ENCODE measurements at regions not wholly inside any gene's neighbourhood (a gene's known extent, or its start where the extent isn't known, plus 50 kb on each side); places are given as distances from the start of the nearest gene placed in this dataset.
A peak's percentile ranks its signal among the peaks of the same experiment; 100 is the strongest.

DNA sequence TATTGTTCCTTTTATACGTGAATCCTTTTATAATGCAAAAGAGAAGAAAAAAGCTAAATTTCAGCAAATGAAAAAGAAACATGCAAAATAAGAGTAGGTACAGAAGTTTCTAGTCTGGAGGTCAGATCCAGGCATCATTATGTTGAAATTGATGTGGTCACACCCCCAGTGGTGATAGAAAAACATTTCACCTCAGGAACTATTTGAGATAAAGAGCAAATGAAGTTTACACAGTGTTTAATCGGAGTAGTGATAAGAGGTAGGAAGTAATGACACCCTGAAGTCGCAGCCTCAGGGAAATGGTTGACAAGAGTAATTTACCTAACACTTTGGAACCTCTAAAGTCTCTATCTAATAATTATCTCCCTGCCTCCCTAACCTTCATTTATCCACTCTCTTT lies 536.0 kb upstream of the STEAP1 start:
- DNase-seq (ENCODE audit: low read depth): no peak

- DNase-seq (ENCODE audit: low read depth): no peak
These were observed 532.2 kb upstream of the STEAP1 start for GRCh38 chr7:89621925-89622641.

DNA sequence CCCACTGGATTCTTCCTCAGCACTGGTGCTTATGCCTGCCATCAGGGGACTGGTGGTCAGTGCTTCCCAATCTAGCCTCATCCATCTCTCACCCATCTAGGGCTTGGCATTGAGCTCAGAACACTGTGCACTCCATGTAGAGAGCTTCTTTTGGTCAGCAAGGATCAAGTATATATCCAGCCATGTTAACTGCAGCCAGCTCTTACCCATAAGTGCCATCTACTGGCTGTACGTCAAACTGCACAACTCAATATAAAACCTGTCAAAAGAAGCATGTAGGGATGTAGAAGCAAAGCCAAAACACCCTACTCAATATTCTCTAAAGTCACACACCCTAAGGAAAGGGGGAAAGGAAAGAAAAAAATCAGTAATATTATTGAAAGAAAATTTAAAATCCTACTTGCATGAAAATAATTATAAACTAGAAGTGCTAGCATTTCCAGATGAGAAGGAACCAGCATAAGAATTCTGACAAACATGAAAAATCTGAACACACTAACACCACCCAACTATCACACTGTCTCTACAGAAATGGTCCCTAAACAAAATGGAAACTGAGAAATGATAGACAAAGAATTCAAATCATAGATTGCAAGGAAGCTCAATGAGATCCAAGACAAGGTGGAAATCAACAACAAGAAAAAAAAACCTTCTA lies 531.1 kb upstream of the STEAP1 start:
- peak; percentile 55 for DNase-seq (ENCODE audit: low read depth)

DNA sequence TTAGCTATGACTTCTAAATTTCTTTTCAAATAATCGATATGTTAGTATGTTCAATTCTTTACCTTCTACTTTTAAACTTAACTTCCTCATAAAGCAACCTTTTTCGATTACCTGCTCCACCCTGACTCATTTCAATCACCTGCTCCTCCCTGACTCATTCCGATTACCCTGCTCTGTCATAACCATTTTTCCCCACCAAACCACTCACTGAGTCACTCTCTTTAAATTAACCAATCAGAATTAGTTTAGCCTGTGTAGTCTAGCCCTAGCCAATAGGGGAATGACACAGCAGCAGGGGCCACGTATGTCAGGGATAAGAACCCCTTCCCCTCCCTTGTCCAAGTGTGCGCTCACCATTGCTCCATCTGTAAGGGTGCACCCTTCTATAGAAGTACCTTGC lies 530.1 kb upstream of the STEAP1 start:
- peak; percentile 69 for DNase-seq (ENCODE audit: low read depth)

DNA sequence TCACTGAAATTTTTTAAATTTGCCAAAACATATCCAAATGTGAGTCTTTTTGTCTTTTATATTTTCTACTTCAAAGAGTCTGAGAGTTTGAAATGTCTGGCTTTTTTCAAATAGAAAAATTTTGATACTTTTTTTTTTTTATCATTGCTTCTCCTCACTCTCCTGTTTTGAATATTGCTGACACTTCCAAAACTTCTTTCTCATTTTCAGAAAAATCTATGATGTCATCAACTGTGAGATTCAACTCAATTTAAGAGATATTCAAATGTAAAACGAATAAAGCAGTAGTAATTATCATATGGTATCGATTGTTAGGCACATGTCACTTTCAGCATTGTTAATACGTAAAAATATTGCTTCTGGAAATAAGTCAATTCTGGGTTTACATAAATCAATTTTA lies 505.8 kb upstream of the STEAP1 start:
- DNase-seq (ENCODE audit: low read depth): no peak

GRCh38 chr7:89655946-89656345 lies 498.3 kb upstream of the STEAP1 start:
- no peak for DNase-seq (ENCODE audit: low read depth)

DNA sequence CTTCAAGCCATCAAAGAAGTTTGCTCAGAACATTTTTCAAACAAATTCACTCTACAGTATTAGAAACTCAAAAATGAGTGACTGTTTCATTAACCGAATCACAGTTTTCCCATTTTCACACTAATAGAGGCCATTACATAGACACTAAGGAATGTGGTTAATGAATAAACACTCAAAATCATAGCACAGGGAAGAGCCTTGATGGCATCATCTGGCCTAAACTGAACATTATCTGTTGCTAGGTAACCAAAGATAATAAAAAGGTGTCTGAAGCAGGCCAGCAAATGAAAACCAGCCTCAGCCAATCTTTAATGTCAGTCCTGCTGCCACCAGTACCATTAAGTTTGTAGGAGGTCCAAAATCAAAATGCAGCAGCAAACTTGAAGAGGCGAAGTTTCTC lies 492.4 kb upstream of the STEAP1 start:
- DNase-seq (ENCODE audit: low read depth): no peak

- DNase-seq (ENCODE audit: low read depth): peak; percentile 55
These were observed 488.0 kb upstream of the STEAP1 start for GRCh38 chr7:89666136-89666835.

DNA sequence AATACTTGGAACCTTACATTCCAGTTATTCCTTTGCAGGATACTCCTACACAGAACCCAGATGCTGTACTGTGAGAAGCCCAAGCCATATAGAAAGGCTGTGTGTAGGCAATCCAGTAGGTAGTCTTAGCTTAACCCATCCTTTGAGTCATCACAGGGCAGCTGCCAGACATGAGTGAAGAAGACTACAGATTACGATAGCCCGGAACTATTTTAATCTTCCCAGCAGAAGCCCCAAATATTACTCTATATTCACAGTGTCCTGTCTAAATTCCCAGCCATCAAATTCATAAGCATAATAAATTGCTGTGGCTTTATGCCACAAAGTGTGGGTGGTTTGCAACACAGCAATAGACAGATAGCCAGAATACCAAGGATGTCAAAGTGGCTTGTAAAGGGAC lies 474.1 kb upstream of the STEAP1 start:
- DNase-seq (ENCODE audit: low read depth): no peak

GRCh38 chr7:89681448-89681847 lies 472.8 kb upstream of the STEAP1 start:
- DNase-seq (ENCODE audit: low read depth): no peak

GRCh38 chr7:89685287-89685686 lies 469.0 kb upstream of the STEAP1 start:
- no peak for DNase-seq (ENCODE audit: low read depth)

DNA sequence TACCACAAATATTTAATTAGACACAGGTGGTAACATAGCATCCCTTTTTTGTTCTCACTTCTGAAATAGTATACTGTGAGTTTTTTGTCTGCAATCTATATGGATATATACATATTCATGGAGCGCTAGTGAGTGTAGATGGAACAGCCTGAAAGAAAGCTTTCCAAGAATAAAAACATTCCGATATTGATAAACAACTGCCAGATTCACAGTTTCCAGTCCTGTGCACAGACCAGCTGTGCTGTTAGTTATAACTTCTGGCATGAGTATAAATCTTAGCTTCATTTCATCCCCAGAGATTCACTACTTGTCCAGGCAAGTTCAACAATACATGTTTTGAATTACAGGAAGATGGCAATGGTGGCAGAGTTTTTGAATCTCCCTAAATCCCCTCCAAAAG lies 467.1 kb upstream of the STEAP1 start:
- no peak for DNase-seq (ENCODE audit: low read depth)

GRCh38 chr7:89695241-89695640 lies 459.0 kb upstream of the STEAP1 start:
- DNase-seq (ENCODE audit: low read depth): no peak

DNA sequence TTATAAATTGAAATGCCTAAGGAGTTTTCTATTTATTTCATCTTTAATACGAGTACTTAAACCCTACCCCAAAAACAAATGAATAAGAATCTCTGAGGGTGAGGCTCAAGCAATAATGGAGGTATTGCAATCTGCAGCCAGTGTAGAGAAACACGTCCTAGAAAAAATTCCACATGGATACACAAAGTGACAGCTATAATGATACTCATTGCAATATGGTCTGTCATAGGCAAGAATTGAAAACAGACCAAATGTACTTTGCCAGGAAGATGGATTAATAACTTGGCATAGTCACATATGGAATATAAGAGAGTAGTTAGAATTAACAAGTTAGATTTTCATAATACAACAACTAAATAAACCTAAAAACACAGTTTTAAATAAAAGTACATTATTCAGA lies 440.1 kb upstream of the STEAP1 start:
- DNase-seq (ENCODE audit: low read depth): no peak

DNA sequence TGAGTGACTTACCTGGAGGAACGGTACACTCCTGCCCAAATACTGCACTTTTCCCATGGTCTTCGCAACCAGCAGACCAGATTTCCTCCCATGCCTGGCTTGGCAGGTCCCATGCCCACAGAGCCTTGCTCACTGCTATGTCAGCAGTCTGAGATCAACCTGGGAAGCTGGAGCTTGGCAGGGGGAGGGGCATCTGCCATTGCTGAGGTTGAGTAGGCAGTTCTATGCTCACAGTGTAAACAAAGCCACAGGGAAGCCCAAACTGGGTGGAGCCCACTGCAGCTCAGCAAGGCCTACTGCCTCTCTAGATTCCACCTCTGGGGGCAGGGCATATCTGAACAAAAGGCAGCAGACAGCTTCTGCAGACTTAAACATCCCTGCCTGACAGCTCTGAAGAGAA lies 435.3 kb upstream of the STEAP1 start:
- peak; percentile 55 for DNase-seq (ENCODE audit: low read depth)

GRCh38 chr7:89728481-89728880 lies 425.8 kb upstream of the STEAP1 start:
- no peak for DNase-seq (ENCODE audit: low read depth)

GRCh38 chr7:89731751-89732445 lies 422.4 kb upstream of the STEAP1 start:
- DNase-seq (ENCODE audit: low read depth): no peak

GRCh38 chr7:89738549-89738948 lies 415.7 kb upstream of the STEAP1 start:
- DNase-seq (ENCODE audit: low read depth): no peak

DNA sequence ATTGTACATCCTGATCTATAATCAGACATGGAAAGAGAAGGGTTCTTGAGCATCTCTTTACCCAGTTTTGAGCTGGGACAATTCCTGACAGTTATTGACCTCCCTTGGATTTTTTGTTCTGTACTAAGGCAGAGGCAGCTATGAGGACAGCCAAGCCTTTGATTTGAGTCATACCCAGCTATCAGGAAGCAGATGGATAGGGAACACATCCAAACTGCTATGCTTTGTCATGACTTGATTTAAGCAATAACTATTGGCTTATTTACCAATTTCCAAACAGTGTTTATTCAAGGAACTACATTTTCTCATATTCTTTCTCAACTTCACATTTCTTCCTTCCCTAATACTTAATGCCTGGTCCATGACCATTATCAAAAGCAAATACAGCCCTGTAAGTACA lies 396.4 kb upstream of the STEAP1 start:
- DNase-seq (ENCODE audit: low read depth): no peak

DNA sequence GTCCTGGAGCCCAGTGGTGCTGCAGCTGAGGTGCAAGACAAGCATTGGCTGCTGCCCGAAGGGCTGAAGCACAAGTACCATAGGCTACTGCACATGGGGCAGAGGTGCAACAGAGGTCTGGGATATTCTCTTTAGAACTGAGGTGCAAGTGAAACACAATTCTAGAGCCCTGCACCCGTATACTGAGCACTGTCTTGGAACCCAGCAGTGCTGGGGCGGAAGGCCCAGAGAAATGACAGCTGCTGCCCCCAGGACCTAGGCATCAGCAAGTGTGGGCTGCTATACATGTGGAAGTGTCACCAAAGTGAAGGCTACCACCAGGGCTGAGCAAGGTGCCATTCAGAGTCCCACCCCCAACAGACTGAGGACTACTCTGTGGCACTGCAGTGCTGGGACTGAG lies 393.6 kb upstream of the STEAP1 start:
- no peak for DNase-seq (ENCODE audit: low read depth)

DNA sequence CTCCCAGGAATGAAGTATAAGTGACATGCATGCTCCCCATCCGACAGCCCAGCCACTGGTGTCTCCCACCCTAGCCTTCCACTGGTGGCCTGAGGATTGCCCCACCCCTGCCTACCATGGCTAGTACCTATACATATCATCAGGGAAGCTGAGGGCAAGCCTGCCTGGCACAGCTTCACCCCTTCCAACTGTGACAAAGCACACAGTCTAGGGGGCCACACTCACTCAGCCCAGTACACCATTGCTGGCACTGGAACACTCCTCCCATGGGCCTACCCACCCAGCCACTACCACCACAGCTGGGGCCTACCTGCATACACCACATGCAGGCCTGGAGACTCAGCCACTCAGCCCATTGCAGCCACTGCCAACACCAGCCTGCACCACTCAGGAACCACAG lies 393.1 kb upstream of the STEAP1 start:
- DNase-seq (ENCODE audit: low read depth): no peak

DNA sequence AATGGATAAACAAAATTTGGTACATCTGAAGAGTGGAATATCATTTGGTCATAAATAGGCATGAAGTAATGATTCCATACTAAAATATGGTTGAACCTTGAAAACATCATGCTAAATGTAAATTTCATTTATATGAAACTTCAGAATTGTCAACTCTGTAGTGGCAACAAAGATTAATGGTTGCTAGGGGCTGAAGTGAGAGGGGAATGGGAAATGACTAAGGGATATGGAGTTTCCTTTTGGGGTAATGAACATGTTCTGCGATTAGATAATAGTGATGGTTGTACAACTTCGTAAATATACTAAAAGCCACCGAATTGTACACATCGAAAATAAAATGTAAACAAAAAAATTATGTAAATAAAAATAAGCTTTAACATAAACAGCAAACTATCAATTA lies 384.1 kb upstream of the STEAP1 start:
- DNase-seq (ENCODE audit: low read depth): peak; percentile 27
